ENCODE measurements at regions not wholly inside any gene's neighbourhood (a gene's known extent, or its start where the extent isn't known, plus 50 kb on each side); places are given as distances from the start of the nearest gene placed in this dataset.

GRCh38 chr13:60811581-60811980 is 414.6 kb downstream of the TDRD3 start:
- no peak for TF ChIP-seq CTCF (optimal IDR thresholded peaks at IDR 0.05 in 1 of 3, IDR thresholded peaks at IDR 0.05 in 1 of 3, conservative IDR thresholded peaks at IDR 0.05 in 1 of 3; ENCODE audit: extremely low read depth in 1 of 3, insufficient read depth in 2 of 3, low read length in 3 of 3)
- no peak for TF ChIP-seq EZH2 (IDR thresholded peaks at IDR 0.05; ENCODE audit: low read length)
